ENCODE measurements at regions not wholly inside any gene's neighbourhood (a gene's known extent, or its start where the extent isn't known, plus 50 kb on each side); places are given as distances from the start of the nearest gene placed in this dataset.

DNA sequence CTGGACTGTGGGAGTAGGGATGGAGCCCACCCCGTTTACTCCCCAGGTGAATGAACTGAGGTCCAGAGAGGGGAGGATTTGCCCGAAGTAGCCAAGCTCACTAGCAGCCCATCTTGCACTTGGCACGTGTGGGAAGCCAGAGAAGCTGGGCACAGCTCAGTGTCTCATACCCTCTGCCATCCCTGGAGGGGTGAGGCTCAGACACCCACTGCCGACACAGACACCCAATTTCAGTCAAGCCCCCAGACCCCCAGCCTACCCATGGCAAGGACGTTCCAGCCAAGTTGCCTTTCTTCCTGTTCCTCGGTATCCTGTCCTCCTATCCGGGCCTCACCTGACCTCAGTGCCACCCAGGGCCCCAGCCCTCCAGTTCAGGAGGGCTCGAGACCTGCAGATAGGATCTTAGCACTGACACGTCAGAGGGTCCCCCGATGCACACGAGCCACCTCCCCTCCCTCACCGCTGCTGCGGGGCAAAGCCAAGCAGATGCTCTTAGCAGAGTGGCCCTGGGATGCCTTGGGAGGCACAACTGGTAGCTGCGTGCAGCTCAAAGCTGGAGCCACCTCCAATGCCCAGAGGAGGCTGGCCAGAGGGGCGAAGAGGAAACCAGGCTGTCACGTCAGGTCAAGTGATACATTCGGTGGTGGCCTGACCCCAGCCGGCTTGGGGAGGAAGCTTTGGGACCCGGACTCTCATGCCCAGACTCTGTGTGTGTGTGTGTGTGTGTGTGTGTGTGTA, 90.4 kb upstream of the TNRC6C start:
- TF ChIP-seq POLR2A (IDR thresholded peaks at IDR 0.05; ENCODE audit: low read depth, low read length), result no peak
- DNase-seq (ENCODE audit: insufficient read length, low spot score) (no peak), FAIRE-seq (no peak)

DNA sequence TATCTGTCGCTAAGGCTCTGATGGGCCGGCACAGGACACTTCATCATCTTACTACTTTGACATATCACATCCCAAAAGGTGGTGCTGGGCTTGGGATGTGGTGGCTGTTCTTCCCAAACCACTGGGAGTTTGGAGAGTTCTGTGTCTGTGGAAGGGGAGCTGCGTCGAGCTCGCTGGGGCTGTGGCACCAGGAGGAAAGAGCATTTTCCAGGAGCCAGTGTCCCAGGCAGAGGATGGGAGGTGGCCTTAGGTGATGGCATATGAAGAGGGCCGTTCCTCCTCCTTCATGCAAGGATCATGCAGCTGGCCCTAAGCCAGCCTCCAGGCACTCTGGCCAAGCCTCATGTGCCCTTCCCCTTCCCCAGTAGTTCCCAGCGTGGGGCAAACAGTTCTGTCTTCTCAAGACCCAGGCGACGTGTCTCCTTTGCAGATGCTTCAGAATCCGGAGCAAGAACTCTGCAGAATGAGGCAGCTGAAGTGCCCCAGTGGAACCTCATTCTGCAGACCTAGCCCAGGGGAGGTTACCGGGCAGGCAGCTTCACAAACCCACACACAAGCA, 89.4 kb upstream of the TNRC6C start:
- DNase-seq (ENCODE audit: insufficient read length, low spot score), result no peak
- FAIRE-seq, result no peak
- no peak for TF ChIP-seq POLR2A (IDR thresholded peaks at IDR 0.05; ENCODE audit: low read depth, low read length)

GRCh38 chr17:77869665-77870132, 88.8 kb upstream of the TNRC6C start:
- FAIRE-seq, result no peak

GRCh38 chr17:77872199-77872598, 86.3 kb upstream of the TNRC6C start:
- FAIRE-seq, result no peak
- no peak for DNase-seq (ENCODE audit: insufficient read length, low spot score)
- no peak for TF ChIP-seq POLR2A (IDR thresholded peaks at IDR 0.05; ENCODE audit: low read depth, low read length)

More at GRCh38 chr17:77869665-77870132, 88.8 kb upstream of the TNRC6C start:
- no peak for DNase-seq (ENCODE audit: insufficient read length, low spot score)
- TF ChIP-seq POLR2A (IDR thresholded peaks at IDR 0.05; ENCODE audit: low read depth, low read length), result no peak

DNA sequence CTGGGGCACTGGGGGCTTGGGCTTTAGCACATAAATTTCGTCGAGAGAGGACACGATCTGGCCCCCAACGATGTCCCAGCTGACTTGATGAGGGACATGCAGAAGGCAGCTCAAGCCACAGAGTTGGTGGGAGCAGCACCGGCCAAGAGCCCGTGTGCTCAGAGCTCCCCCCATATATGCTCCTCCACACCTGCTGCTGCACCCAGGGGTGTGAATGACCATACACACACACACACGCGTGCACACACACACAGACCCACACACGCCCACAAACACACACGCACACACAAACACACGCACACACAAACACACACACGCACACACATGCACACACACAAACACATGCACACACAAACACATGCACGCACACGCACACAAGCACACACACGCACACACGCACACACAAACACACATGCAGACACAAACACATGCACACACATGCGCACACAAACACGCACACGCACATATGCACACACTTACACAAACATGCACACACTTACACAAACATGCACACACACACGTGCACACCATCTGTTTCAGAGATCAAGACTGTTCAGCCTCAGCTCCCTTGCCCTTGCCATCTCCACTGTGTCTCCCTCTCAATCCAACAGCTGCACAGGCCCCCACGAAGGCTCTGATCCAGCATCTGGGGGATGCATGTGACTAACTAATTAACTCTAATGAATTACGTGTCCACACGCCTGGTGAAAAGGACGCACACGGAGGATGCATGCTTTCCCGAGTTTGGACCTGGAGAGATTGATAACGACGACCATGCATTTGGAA, 85.6 kb upstream of the TNRC6C start:
- no peak for FAIRE-seq
- no peak; the same call in 1 of the 2 replicates for TF ChIP-seq POLR2A (IDR thresholded peaks at IDR 0.05; ENCODE audit: low read depth, low read length)
- no peak for DNase-seq (ENCODE audit: insufficient read length, low spot score)

- FAIRE-seq, result no peak
- TF ChIP-seq POLR2A (IDR thresholded peaks at IDR 0.05; ENCODE audit: low read depth, low read length), result no peak
- no peak for DNase-seq (ENCODE audit: insufficient read length, low spot score)
These were observed 84.8 kb upstream of the TNRC6C start for GRCh38 chr17:77873500-77874302.

GRCh38 chr17:77874303-77875050, 84.0 kb upstream of the TNRC6C start:
- DNase-seq (ENCODE audit: insufficient read length, low spot score) (no peak), FAIRE-seq (no peak)
- no peak for TF ChIP-seq POLR2A (IDR thresholded peaks at IDR 0.05; ENCODE audit: low read depth, low read length)

DNA sequence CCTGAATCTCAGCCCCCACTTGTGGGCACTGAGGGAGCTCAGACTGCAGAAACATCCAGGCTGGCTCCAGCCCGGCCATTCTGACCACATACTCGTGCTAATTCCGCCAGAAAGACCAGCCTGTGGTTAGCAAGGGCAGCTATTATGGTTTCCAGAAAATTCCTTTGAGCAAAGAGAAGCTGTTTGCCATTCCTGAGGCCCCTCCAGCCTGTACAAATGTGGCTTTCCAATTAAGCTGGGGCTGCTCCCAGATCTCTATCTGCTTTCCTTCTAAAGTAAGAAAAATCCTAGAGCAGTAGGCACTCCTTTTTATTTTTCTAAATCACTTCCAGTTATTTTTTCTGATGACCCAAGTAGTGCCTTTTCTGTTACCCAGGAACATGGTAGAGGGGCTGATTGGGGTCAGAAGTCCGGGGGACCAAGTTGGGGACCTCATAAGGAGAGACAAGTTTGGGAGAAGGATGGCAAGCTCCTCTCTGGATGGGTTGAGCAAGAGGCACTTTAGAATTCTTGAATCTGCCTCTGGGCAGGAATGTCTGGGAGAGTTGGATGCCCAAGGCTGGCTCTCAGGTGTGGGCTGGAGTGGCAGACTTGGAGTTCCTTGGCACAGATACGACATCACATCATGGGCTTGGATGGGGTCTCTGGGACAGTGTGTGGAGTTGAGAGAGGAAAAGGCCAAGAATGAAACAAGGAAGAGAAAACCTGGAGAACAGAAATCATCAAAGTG, 83.3 kb upstream of the TNRC6C start:
- no peak for TF ChIP-seq POLR2A (IDR thresholded peaks at IDR 0.05; ENCODE audit: low read depth, low read length)
- DNase-seq (ENCODE audit: insufficient read length, low spot score) (no peak), FAIRE-seq (no peak)

GRCh38 chr17:77875881-77876509, 82.5 kb upstream of the TNRC6C start:
- peak; percentile 65 for DNase-seq (ENCODE audit: insufficient read length, low spot score)
- no peak for TF ChIP-seq POLR2A (IDR thresholded peaks at IDR 0.05; ENCODE audit: low read depth, low read length)
- no peak for FAIRE-seq

- FAIRE-seq (no peak), DNase-seq (ENCODE audit: insufficient read length, low spot score) (no peak)
- TF ChIP-seq POLR2A (IDR thresholded peaks at IDR 0.05; ENCODE audit: low read depth, low read length), result no peak
These were observed 81.5 kb upstream of the TNRC6C start for GRCh38 chr17:77877036-77877435.

DNA sequence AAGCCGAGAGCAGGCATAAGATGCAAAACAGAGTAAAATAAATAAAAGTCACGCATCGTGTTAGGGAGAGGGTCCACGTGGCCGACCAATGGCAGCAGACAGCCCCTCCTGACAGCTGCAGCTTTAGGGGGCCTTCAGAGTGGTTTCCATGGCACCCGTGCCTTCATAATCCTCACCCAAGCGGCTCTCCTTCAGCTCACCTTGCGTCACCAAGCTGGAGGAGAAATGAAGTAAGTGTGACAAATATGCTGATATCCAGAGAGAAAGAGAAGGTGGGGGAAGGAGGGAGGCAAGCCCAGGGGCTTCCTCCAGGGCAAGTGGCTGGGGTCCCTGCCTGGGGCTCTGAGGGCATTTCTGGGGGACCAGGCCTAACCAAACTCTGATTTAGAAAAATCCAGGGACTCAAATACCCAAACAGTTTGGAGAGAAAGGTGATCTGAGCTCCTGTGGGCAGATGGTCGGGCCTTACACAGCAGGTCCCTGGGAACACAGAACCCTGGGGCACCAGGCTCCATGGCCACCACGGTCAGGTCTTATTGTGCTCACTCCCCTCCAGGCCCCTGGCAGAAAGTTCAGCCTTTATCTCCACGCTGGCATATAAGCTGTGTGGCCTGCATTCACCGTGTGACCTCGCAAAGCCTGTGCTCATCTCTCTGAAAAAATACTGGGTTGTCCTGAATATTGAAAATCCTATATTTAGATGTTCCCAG, 80.7 kb upstream of the TNRC6C start:
- TF ChIP-seq POLR2A (IDR thresholded peaks at IDR 0.05; ENCODE audit: low read depth, low read length), result no peak
- DNase-seq (ENCODE audit: insufficient read length, low spot score) (no peak), FAIRE-seq (no peak)
